ENCODE measurements at regions not wholly inside any gene's neighbourhood (a gene's known extent, or its start where the extent isn't known, plus 50 kb on each side); places are given as distances from the start of the nearest gene placed in this dataset.

DNA sequence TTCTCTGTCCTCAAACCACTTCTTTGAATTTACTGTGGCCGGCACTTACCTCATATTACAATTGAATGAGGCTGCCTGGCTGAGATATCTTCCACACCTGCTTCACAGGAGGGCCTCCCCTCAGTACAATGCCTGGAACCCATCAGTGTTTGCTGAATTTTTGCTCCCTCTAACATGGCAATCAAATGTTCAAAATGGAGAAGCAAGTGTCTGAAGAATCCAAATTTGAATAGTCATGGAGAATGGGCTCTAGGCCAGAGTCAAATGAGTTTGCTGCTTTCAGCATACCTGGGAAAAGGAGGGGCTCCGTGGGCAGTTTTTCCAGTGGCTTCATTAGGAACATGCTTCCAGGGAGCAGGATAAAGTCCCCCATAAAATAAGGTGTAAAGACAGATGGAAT, 564.8 kb downstream of the UTRN start:
- FAIRE-seq = no peak

DNA sequence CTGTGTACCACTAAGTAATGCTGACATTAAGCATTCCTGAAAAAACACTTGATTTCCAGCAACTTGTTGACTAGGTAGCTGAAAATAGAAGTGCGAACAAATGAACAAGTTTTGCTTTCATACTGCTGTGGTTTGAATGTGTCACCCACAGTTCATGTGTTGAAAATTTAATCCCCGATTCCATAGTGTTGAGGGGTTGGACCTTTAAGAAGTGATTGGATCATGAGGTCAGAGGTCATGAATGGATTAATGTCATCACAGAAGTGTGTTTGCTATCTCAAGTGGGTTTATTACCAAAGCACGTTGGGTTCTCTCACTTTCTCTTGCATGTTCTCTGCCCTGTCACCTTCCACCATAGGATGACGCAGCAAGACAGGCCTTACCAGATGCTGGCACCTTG, 568.5 kb downstream of the UTRN start:
- FAIRE-seq = no peak

DNA sequence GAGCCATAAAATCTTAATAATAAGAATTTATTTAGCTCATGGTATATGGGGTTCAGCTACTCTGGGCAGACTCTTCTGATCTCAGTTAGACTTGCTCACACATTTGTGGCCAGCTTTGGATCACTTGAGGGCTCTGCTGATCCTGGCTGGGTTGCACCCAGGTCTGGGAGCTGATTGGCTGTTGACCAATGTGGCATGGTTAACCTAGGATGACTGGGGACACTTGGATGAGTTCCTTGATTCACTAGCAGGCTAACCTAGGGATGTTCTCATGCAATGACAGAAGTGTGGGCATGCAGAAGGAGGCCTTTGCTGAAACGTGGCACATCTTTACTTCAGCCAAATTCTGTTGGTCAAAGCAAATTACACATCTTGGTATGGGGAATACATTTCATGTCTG, 569.5 kb downstream of the UTRN start:
- FAIRE-seq = no peak

DNA sequence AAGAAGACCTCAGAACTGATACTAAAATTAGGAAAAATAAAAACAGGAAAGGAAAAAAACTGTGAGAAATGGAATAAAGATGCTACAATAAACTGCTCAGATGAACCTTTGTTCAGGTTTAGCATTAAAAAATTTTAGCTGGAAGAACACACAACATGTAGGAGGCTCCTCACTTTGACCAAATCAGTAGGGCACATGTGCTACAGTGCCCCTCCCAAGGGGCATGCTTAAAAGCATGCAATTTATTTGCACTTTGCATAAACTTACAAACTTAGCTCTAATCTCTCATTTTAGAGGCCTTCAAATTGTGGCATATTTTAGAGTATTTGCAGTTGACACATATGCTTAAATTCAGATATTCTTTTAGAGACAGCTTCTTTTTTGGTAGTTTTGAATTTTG, 570.2 kb downstream of the UTRN start:
- FAIRE-seq = no peak

DNA sequence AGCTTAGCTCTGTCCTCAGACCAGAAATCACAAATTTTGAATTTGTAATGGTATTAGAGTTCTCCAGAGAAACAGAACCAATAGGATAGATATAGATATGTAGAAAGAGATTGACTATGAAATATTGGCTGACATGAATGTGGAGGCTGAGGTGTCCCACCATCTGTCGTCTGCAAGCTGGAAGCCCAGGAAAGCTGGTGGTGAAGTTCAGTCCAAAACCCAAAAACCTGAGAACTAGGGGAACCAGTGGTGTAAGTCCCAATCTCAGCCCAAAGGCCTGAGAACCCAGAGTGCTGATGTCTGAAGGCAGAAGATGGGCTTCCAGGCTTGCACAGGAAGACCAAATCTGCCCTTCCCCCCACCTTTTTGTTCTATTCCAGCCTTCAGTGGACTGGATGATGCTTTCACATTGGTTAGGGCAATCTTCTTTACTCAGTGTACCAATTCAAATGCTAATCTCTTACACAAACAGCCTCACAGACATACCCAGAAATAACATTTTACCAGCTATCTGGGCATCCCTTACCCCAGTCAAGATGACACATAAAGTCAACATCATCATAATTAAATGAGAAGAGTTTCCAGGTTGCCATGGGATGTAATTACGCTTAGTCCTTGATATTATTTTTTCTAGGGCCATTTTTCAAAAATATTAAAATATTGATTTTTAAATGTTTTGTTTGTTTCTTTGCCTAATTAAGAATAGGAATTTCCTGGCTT, 570.8 kb downstream of the UTRN start:
- no peak for FAIRE-seq

DNA sequence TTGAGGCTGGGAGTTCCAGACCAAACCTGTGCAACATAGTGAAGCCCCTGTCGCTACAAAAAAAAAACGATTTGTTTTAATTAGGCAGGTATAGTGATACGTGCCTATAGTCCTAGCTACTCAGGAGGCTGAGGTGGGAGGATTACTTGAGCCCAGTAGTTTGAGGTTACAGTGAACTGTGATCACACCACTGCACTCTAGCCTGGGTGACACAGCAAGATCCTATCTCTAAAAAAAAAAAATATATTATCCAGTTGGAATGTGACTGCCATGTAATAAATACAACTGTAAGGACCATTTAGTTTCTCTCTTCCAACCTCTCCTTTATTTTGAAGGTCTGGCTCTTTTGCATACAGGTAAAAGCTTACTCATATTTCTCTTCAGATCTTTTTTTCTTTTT, 571.5 kb downstream of the UTRN start:
- no peak for FAIRE-seq

DNA sequence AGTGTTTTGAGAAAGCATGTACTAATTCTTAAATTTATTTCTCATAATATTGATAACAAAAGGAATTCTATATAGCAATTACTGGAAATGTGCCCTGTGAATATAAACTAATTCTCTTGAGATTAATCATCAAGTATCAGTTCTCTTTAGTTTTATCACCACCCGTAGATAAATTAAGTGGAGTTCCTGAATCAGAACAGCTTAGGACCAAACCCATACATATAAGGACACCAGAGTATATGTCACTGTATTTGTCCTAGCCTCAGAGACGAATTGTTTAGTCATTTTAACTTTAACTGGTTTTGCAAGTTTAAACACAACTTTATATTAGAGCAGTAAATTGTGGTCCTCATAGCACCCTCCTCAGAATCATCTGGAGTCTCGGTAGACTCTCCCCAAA, 572.0 kb downstream of the UTRN start:
- FAIRE-seq = no peak

DNA sequence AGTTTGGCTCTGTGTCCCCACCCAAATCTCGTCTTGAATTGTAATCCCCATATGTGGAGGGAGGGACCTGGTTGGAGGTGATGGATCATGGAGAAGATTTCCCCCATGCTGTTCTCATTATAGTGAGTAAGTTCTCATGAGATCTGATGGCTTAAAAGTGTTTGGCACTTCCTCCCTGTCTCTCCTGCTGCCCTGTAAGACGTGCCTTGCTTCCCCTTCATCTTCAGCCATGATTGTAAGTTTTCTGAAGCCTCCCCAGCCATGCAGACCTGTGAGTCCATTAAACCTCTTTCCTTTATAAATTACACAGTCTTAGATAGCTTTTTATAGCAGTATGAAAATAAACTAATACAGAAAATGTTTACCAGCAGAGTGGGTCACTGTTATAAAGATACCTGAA, 577.6 kb downstream of the UTRN start:
- no peak for FAIRE-seq

DNA sequence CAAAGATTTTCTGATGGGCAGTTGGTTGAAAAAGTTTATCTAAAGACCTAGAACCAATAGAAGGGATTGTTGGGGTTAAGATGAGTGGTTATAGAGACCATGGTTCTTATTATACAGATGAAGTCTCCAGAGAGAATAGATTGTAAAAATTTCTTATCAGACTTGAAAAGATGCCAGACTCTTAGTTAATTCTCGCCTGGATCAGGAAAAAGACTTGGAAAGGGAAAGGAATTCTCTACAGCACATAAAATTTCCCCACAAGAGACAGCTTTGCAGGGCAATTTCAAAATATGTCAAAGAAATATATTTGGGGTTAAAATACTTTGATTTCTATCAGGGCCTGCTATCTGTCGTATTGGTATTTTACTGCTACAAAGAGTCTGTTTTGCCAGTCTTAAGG, 582.6 kb downstream of the UTRN start:
- no peak for FAIRE-seq

DNA sequence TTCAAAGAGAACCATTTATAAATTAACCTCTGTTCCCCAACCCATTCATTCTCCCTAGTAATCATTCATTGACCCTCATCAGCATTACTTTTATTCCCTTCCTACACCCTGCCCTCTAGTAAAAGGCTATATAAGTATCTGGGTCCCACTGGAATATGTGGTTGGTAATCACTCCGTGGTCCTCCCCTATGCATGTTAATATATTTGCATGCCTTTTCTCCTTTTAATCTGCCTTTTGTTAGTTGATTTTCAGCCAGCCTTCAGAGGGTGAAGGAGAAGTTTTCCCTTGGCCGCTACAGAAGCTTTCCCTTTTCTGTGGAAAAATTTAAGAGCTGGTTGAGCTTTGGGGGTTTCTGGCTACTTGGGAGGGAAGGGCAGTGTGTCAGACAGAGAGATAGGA, 585.6 kb downstream of the UTRN start:
- no peak for FAIRE-seq

DNA sequence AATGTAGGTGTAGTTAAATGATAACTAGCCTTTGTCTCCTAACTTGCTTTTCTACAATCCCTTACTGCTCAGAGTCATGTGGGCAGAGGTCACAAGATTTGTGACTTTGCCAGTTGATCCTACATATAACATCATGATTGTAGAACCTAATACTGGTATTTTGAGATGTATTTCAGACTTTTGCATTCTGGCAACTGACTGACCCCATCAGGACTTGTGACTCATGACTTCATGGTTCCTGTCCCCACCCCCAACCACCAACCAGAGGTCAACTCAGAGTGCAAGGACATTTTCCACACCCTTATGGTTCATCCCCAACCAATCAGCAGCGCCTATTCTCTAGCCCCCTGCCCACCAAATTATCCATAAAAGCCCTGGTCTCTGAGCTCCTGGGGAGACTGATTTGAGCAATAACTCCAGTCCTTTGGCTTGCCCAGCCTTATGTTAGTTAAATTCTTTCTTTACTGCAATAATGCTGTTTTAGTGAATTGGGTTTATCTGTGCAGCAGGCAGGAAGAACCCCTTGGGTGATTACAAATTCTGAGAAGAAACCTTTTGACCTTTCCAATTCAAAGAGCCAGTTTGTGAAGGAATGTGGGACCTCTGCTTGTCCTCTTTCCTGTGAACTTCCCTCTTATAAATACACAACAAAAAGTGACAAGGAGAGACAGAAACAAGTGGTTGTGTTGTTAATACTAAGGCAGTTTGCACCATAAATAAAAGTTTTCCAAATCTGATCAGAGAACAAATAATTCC, 588.7 kb downstream of the UTRN start:
- FAIRE-seq = no peak

DNA sequence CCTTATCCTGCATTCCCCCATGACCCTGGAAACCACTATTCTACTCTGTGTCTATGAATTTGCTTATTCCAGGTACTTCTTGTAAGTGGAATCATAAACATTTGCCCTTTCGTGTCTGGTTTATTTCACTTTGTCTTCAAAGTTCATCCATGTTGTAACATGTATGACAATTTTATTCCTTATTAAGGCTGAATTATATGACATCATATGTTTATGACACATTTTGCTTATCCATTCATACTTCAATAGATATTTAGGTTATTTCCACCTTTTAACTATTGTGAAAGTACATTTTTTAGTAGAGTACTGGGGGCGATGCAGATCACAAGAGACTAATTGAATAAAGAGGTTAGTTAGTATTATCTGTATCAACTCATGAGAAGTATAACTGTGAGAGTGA, 591.6 kb downstream of the UTRN start:
- FAIRE-seq = no peak

DNA sequence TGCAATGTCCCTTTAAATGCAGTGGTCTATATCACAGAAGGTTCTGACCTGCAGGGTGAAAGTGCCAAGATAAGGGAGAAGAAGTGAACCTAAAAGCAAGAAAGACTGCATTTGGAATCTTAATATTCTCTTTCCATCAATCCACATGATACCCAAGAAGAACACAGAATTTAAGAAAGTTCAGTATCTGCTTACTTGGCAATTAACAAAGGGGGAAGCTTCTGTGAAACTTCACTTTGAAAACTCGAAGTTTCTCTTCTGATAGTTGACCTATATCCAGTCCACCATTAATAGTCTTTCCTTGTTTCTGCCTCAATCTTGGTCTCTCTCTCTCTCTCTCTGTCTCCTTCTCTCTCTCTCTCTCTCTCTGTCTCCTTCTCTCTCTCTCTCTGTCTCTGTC, 592.0 kb downstream of the UTRN start:
- FAIRE-seq = no peak

DNA sequence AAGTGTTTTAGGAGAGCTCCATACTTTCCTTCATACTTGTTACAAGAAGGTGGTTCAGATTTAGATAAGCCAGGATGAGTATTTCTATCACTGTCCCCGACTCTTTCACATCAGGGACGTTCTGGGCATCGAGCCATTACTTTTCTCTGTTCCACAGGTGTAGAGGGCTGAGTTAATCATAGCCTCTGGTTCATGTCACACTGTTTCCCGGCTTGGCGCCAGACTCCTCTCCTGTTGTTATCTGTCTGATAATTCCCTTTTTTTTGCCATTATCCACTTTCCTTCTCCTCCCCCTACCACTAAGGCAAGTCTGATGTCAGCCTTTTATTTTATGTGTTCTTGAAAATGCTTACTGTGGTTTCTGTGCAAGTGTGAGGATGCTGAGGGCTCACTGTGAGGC, 593.4 kb downstream of the UTRN start:
- no peak for FAIRE-seq

DNA sequence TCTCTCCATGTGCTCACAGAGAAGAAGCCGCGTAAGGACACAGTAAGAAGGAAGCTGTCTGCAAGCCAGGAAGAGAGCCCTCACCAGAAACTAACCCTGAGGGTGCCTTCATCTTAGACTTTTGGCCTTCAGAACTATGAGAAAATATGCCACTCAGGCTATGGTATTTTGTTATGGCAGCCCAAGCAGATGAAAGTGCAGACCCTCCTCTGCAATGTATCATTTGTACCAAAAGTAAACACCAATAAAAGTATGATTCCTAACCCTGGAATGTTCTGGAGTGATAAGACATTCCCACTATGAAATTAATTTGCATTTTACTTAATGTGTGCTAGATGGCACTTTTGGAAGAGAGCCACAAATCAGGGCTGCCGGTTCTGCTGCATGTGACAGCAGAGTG, 594.3 kb downstream of the UTRN start:
- FAIRE-seq = no peak

DNA sequence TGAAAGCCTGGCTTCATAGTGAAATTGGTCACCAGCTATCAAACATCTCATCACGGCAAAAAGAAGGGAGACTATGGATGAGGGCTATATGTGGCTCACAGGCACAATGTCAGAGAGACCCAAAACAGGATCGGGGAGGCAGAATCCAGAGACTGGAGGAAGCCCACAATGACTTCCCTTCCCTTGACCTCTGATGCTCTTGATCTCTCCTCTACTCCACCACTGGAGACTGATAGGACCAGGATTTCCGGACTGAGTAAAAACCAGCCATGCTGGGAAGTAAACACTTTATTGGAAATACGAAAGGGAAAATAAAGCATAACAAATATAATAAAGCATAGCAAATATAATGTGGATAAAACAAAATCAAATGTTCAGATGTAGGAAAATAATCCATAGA, 597.3 kb downstream of the UTRN start:
- FAIRE-seq = no peak

DNA sequence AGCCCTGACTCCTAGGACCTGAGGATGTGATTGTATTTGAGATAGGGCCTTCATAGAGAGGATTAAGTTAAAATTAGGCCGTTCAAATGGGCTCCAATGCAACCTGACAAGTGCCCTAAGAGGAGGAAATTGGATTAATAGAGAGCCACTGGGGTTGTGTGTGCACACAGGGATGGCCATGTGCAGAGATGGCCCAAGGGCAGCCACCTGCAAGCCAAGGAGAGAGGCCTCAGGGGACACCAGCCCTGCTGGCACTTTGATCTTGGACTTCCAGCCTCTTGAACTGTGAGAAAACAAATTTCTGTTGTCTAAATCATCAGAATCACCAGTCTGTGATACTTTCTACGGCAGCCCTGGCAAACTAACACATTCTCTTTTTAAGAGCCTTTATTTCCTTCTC, 598.8 kb downstream of the UTRN start:
- no peak for FAIRE-seq

DNA sequence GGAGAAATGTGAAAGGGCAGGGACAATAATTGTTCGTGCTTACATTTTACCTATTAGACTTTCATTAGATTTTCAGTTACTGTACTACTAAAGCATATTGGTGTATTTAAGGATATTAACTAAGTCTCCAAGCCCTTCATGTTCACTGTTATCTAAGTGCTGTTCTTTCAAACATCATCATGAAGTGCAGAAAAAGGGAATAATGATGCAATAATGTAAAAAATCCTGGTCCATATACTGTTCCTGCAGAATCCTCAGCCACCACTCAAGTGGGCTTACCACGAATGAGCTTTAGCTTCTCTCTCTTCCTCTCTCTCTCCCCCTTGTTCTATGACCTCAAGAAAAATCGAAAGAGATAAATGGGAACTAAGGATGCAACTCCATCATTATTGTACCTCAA, 600.7 kb downstream of the UTRN start:
- FAIRE-seq = no peak

DNA sequence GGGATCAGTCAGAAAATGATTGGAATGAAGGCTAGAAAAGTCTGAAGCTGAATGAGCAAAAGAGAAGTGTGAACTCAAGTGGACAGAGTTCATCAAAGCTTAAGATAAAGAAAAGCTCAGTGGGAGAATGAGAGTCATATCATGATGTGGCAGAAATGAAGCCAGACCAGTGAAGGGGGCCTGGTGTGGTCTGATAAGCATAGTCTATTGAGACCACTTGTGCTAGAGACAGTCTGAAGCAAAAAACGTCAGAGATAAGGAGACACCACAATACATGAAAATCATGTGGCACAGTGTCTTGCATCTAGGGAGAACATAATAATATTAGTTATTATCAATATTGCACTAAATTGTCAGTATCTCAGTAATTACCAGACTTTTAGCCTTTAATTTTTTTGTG, 601.5 kb downstream of the UTRN start:
- no peak for FAIRE-seq

DNA sequence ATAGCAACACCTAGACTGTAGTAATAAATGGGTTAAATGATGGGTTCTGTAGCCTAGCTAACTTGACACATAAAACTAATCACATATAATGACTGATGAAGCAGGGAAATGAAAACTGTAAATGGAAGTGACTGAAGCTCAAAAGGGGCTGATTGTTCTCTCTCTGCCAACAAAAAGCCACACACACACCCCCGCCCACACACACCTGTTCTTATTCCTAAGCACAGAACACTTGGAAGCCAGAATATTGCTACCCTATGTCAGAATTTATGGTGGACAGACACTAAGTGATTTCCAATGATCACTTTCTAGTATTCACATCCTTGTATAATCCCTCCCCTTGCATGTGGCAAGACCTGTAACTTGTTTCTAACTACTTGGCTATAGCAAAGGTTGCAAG, 603.5 kb downstream of the UTRN start:
- FAIRE-seq = no peak

DNA sequence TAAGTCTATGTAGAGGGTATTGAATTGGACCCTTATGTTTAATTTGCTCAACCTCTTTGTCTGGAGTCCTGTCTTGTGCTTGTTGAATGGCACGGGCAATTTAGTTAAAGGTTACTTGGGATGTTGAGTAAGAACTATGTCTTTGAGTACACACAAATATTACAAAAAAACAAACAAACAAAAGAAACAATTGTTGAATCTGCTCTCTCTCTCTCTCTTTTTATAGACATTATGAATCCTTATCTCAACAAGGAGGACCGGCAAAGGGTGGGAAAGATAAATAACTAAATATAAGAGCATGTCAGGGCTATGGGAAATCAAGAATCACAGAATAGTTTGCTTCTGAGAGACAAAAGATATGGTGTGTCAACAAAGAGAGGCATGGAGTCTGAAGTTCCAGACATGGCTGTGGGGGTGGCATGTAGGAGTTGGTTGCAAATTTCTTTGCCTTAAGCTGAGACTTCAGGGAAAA, 608.6 kb downstream of the UTRN start:
- FAIRE-seq = no peak

DNA sequence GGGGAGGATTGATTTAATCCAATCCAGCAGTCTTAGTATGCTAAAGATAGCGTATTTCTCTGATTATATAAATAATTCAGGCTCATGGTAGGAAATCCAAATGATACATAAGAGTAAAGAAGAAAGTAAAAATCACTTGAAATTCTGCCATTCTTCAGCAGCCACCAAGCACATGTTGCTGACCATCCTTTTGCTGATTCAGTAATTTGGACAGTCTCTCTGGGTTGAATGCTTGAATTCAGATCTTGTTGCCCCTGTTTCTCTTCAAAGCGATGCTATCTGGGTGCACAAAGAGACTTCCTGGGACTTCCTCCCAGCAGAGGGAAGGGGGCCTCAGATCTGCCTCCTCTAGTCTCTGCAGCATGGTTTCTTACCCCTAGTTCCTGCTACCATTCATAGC, 609.1 kb downstream of the UTRN start:
- no peak for FAIRE-seq

DNA sequence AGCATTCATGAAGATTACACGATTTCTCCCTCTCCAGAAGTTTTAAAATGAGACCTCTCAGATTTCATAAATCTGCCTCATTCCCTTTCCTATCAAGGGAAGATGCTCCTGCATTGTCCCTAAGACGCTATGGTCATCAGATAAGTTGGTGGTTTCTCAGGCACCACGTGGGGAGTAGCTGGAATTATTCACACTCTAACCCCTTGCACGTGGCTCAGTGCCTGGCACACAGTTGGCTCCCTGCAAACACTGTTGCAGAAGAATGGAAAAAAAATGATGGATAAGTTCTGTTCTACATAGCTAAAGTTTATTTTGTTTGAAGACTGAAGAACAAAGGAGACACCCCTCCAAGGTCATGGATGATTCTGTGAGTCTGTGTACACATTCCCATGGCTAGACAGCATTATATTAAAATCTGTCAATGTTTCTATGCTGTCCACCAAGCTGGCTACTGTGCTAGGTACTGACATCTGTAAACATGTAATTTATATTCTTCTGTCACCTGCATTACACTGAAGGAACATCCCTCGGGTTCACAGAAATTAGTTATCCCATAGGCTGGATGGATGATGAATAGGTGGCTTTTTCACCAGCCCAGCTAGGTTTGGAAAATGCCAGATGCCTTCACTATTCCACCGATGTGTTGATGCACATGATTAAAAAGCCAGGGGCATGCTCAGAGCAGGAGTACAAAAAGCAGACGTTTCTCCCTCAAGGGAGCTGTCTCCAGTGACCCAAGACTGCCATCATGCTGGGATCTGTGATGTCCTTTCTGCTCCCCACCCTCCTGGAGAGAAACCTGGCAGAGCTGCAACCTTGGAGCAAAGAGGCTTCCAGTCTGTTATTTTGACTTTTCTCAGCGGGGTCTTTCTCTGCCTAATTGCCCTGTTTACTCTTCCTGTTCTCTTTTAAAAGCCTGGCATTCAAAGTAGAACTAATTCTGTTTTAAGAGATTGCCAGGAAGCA, 610.5 kb downstream of the UTRN start:
- FAIRE-seq = no peak

All from colon (tissue), 2 donors.